PC-9 (cell line): ENCODE measurements at regions not wholly inside any gene's neighbourhood (a gene's known extent, or its start where the extent isn't known, plus 50 kb on each side); places are given as distances from the start of the nearest gene placed in this dataset.

ENCODE experiments used
- BruUV-seq: library from RNA; stranded (reverse); fragments of 400-500 nt; replicated peaks from 2 replicates; lab custom pipeline; 2021; lab: Mats Ljungman, UMichigan
- CTCF ChIA-PET: fragments of 300-600 bp; sonication (Branson Sonifier 250); formaldehyde crosslinking; loops from one replicate; lab custom pipeline; 2022; ENCODE audit warnings: antibody characterized with exemption; lab: Charles Lee
- POLR2A ChIA-PET: fragments of 300-600 bp; sonication (Branson Sonifier 250); formaldehyde crosslinking; loops from one replicate; lab custom pipeline; 2022; ENCODE audit warnings: antibody characterized with exemption; ENCODE audit not compliant: unreplicated experiment; lab: Charles Lee
- DNase-seq, 2 experiments: peaks; one replicate each; pipeline versions ENCODE4 v3.0.0 to v3.0.0-alpha.2; 2015 to 2022; ENCODE audit warnings: mixed read lengths in 1 of 2
- H2AFZ ChIP-seq: fragments of 200-600 bp; sonication (generic); 2 replicates; pipeline ENCODE4 v1.8.1; 2017; ENCODE audit warnings: antibody characterized with exemption
- H3F3A ChIP-seq: fragments of 200-600 bp; sonication (generic); 2 replicates; pipeline ENCODE4 v1.8.1; 2017; ENCODE audit warnings: antibody characterized with exemption, mild to moderate bottlenecking, low read depth; ENCODE audit not compliant: insufficient read depth
- H3K27ac ChIP-seq: fragments of 200-600 bp; sonication (generic); 2 replicates; pipeline ENCODE4 v1.6.1; 2016; ENCODE audit warnings: mixed run types
- H3K27me3 ChIP-seq: fragments of 200-600 bp; sonication (generic); 2 replicates; pipeline ENCODE4 v1.6.1; 2016; ENCODE audit warnings: low read depth, mixed run types; ENCODE audit not compliant: insufficient read depth
- H3K36me3 ChIP-seq: fragments of 200-600 bp; sonication (generic); 2 replicates; pipeline ENCODE4 v1.6.1; 2016; ENCODE audit warnings: low read depth, mixed run types
- H3K4me1 ChIP-seq: fragments of 200-600 bp; sonication (generic); replicated peaks from 2 replicates; pipeline ENCODE4 v1.6.1; 2016; ENCODE audit warnings: mixed run types; ENCODE audit not compliant: insufficient read depth
- H3K4me2 ChIP-seq: fragments of 200-600 bp; sonication (generic); 2 replicates; pipeline ENCODE4 v1.6.1; 2017; ENCODE audit warnings: mixed run types
- H3K4me3 ChIP-seq: fragments of 200-600 bp; sonication (generic); 2 replicates; pipeline ENCODE4 v1.6.1; 2016; ENCODE audit warnings: mixed run types
- H3K79me2 ChIP-seq: fragments of 200-600 bp; sonication (generic); 2 replicates; pipeline ENCODE4 v1.6.1; 2017; ENCODE audit warnings: low read depth, mixed run types
- H3K9me2 ChIP-seq: fragments of 200-600 bp; sonication (generic); 2 replicates; pipeline ENCODE4 v1.8.1; 2017; ENCODE audit warnings: mild to moderate bottlenecking; ENCODE audit not compliant: insufficient read depth
- H3K9me3 ChIP-seq: fragments of 200-600 bp; sonication (generic); 2 replicates; pipeline ENCODE4 v1.8.1; 2016; ENCODE audit warnings: low read depth; ENCODE audit not compliant: insufficient read depth
- H4K20me1 ChIP-seq: fragments of 200-600 bp; sonication (generic); 2 replicates; pipeline ENCODE4 v1.8.1; 2017; ENCODE audit not compliant: insufficient read depth
- CTCF ChIP-seq: fragments of 200-600 bp; sonication (generic); conservative IDR thresholded peaks from 2 replicates; pipeline ENCODE4 v1.6.1; 2017; ENCODE audit warnings: mixed run types, antibody characterized with exemption, mild to moderate bottlenecking, moderate library complexity
- EZH2 ChIP-seq: fragments of 200-600 bp; sonication (generic); IDR thresholded peaks from 2 replicates; pipeline ENCODE4 v1.8.0; 2017; ENCODE audit warnings: antibody characterized with exemption, low read depth
- intact Hi-C: fragments of 100-400 bp; cut with micrococcal nuclease; formaldehyde crosslinking; loops from one replicate; pipeline ENCODE4 v1.10.0; 2022; ENCODE audit not compliant: unreplicated experiment

GRCh38 chr10:130761032-130761575 is 550.4 kb downstream of the TCERG1L start:
- no peak overlapping the region for H3K27ac ChIP-seq
- intact Hi-C loops, result no loop called here
- ChIA-PET CTCF (no interaction called here), POLR2A (no interaction called here)
- no peaks in the 10 kb centered on the region for H3K79me2 ChIP-seq
- H3K9me2 ChIP-seq, result no peaks in the 10 kb centered on the region
- H4K20me1 ChIP-seq, result no peaks in the 10 kb centered on the region
- H3K27me3 ChIP-seq, result no peaks in the 10 kb centered on the region
- TF ChIP-seq CTCF, result no peak
- no peak for TF ChIP-seq EZH2
- H3F3A ChIP-seq, result no peaks in the 10 kb centered on the region
- no peak for DNase-seq
- H3K4me2 ChIP-seq, result no peak overlapping the region
- H3K4me1 ChIP-seq, result no peaks in the 10 kb centered on the region
- H2AFZ ChIP-seq, result no peak overlapping the region
- no TSS peak for BruUV-seq
- no peaks in the 10 kb centered on the region for H3K9me3 ChIP-seq
- H3K36me3 ChIP-seq, result no peaks in the 10 kb centered on the region
- no peak overlapping the region for H3K4me3 ChIP-seq

GRCh38 chr10:130761788-130762301 is 549.7 kb downstream of the TCERG1L start:
- no peak overlapping the region for H3K4me3 ChIP-seq
- TF ChIP-seq CTCF, result no peak
- no peak for TF ChIP-seq EZH2
- no peak for DNase-seq
- no peak overlapping the region for H3K4me2 ChIP-seq
- H3K79me2 ChIP-seq, result no peaks in the 10 kb centered on the region
- H3K27me3 ChIP-seq, result no peaks in the 10 kb centered on the region
- no peaks in the 10 kb centered on the region for H3K9me3 ChIP-seq
- BruUV-seq, result no TSS peak
- H3K4me1 ChIP-seq, result no peaks in the 10 kb centered on the region
- no peak overlapping the region for H2AFZ ChIP-seq
- intact Hi-C loops, result no loop called here
- H3K27ac ChIP-seq, result no peak overlapping the region
- POLR2A ChIA-PET, result no interaction called here
- no peaks in the 10 kb centered on the region for H3K36me3 ChIP-seq
- no peaks in the 10 kb centered on the region for H4K20me1 ChIP-seq
- CTCF ChIA-PET, result no interaction called here
- no peaks in the 10 kb centered on the region for H3K9me2 ChIP-seq
- H3F3A ChIP-seq, result no peaks in the 10 kb centered on the region

- Histone ChIP-seq H3K27me3 (no peaks in the 10 kb centered on the region), H3F3A (no peaks in the 10 kb centered on the region), H3K4me1 (no peaks in the 10 kb centered on the region), H3K36me3 (no peaks in the 10 kb centered on the region), H3K9me3 (no peaks in the 10 kb centered on the region), H2AFZ (no peak overlapping the region), H3K4me3 (no peak overlapping the region), H3K27ac (no peak overlapping the region), H4K20me1 (no peaks in the 10 kb centered on the region), H3K79me2 (no peaks in the 10 kb centered on the region), H3K9me2 (no peaks in the 10 kb centered on the region), H3K4me2 (no peak overlapping the region)
- no peak for DNase-seq
- TF ChIP-seq EZH2 (no peak), CTCF (no peak)
- POLR2A ChIA-PET, result no interaction called here
- BruUV-seq, result no TSS peak
- intact Hi-C loops, result no loop called here
- CTCF ChIA-PET, result no interaction called here
Observed at GRCh38 chr10:130762491-130762890, 549.0 kb downstream of the TCERG1L start.
